ENCODE measurements at regions not wholly inside any gene's neighbourhood (a gene's known extent, or its start where the extent isn't known, plus 50 kb on each side); places are given as distances from the start of the nearest gene placed in this dataset.

DNA sequence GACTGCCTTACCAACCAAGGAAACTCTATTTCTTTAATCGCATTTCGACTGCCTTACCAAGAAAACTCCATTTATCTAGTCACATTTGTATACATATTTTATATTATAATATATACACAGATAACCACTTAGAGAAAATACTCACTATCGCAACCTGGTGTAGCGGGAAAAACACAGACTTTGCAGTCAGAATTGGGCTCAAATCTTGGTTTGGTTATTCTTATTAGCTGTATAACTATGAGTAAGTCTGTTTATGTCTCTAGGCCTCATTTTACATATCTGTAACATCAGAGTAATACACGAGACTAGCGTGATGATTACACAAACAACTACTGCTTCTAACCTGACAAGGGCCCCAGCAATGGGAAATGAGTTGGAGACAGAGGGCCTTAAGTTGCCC lies 127.5 kb upstream of the POU5F2 start (continued):
- TF ChIP-seq, protein P1, sequence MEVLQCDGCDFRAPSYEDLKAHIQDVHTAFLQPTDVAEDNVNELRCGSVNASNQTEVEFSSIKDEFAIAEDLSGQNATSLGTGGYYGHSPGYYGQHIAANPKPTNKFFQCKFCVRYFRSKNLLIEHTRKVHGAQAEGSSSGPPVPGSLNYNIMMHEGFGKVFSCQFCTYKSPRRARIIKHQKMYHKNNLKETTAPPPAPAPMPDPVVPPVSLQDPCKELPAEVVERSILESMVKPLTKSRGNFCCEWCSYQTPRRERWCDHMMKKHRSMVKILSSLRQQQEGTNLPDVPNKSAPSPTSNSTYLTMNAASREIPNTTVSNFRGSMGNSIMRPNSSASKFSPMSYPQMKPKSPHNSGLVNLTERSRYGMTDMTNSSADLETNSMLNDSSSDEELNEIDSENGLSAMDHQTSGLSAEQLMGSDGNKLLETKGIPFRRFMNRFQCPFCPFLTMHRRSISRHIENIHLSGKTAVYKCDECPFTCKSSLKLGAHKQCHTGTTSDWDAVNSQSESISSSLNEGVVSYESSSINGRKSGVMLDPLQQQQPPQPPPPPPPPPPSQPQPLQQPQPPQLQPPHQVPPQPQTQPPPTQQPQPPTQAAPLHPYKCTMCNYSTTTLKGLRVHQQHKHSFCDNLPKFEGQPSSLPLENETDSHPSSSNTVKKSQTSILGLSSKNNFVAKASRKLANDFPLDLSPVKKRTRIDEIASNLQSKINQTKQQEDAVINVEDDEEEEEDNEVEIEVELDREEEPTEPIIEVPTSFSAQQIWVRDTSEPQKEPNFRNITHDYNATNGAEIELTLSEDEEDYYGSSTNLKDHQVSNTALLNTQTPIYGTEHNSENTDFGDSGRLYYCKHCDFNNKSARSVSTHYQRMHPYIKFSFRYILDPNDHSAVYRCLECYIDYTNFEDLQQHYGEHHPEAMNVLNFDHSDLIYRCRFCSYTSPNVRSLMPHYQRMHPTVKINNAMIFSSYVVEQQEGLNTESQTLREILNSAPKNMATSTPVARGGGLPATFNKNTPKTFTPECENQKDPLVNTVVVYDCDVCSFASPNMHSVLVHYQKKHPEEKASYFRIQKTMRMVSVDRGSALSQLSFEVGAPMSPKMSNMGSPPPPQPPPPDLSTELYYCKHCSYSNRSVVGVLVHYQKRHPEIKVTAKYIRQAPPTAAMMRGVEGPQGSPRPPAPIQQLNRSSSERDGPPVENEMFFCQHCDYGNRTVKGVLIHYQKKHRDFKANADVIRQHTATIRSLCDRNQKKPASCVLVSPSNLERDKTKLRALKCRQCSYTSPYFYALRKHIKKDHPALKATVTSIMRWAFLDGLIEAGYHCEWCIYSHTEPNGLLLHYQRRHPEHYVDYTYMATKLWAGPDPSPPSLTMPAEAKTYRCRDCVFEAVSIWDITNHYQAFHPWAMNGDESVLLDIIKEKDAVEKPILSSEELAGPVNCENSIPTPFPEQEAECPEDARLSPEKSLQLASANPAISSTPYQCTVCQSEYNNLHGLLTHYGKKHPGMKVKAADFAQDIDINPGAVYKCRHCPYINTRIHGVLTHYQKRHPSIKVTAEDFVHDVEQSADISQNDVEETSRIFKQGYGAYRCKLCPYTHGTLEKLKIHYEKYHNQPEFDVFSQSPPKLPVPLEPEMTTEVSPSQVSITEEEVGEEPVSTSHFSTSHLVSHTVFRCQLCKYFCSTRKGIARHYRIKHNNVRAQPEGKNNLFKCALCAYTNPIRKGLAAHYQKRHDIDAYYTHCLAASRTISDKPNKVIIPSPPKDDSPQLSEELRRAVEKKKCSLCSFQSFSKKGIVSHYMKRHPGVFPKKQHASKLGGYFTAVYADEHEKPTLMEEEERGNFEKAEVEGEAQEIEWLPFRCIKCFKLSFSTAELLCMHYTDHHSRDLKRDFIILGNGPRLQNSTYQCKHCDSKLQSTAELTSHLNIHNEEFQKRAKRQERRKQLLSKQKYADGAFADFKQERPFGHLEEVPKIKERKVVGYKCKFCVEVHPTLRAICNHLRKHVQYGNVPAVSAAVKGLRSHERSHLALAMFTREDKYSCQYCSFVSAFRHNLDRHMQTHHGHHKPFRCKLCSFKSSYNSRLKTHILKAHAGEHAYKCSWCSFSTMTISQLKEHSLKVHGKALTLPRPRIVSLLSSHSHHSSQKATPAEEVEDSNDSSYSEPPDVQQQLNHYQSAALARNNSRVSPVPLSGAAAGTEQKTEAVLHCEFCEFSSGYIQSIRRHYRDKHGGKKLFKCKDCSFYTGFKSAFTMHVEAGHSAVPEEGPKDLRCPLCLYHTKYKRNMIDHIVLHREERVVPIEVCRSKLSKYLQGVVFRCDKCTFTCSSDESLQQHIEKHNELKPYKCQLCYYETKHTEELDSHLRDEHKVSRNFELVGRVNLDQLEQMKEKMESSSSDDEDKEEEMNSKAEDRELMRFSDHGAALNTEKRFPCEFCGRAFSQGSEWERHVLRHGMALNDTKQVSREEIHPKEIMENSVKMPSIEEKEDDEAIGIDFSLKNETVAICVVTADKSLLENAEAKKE (CRISPR knock-in tag; IDR thresholded peaks at IDR 0.05) = no peak
- TF ChIP-seq EZH2phosphoT487 (IDR thresholded peaks at IDR 0.05; ENCODE audit: unreplicated experiment) (no peak), POLR2AphosphoS5 (IDR thresholded peaks at IDR 0.05; ENCODE audit: low read depth) (no peak), CREB1 (CRISPR knock-in tag; IDR thresholded peaks at IDR 0.05; ENCODE audit: low read depth) (no peak), EZH2 (IDR thresholded peaks at IDR 0.05; ENCODE audit: low read depth, unreplicated experiment) (no peak)

DNA sequence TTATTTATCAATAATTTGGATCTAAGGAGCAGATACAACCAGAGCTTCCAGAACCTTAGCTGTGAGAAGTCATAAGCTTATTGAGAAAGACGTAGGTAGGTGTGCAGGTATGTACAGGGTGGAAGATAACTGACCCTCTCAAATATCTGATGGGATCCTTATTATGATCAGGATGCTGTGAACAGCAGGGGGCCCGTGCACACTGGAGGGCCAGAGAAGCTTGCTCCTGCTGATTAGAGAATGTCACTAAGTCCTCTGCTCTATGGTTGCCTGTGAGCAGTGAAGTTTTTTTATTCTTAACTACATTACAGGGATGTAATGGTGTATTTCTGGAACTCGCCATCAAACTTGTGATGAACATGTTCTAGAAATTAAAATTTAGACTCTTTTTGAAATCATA lies 108.9 kb upstream of the POU5F2 start:
- Histone ChIP-seq H3K4me3 (no peak overlapping the region), H3K27me3 (ENCODE audit: insufficient read depth) (no peaks in the 10 kb centered on the region), H3K9me2 (ENCODE audit: insufficient read depth) (no peaks in the 10 kb centered on the region), H2AFZ (no peak overlapping the region), H3F3A (replicated peaks; ENCODE audit: low read depth) (no peaks in the 10 kb centered on the region), H3K4me1 (ENCODE audit: insufficient read depth) (no peaks in the 10 kb centered on the region), H4K20me1 (replicated peaks; ENCODE audit: insufficient read depth) (no peaks in the 10 kb centered on the region), H3K27ac (ENCODE audit: low read depth) (no peak overlapping the region), H3K4me2 (no peak overlapping the region), H3K79me2 (replicated peaks; ENCODE audit: insufficient read depth) (no peaks in the 10 kb centered on the region), H3K36me3 (ENCODE audit: insufficient read depth) (no peaks in the 10 kb centered on the region)
- Mint-ChIP-seq H3K9me3 (peaks cover 15% of the 10 kb centered on the region), H3K4me1 (no peaks in the 10 kb centered on the region), H3K36me3 (ENCODE audit: low read depth) (peaks cover 5% of the 10 kb centered on the region; the same call in 2 of the 3 replicates), H3K27me3 (ENCODE audit: insufficient read depth, low read depth, poor library complexity) (no peaks in the 10 kb centered on the region), H3K4me3 (no peak overlapping the region), H3K27ac (no peak overlapping the region)
- DNase-seq (ENCODE audit: low spot score) (no peak), ATAC-seq (no peak)
- TF ChIP-seq ZNF114 (CRISPR knock-in tag; IDR thresholded peaks at IDR 0.05) (no peak), CREB1 (CRISPR knock-in tag; IDR thresholded peaks at IDR 0.05; ENCODE audit: low read depth) (no peak), JUNB (IDR thresholded peaks at IDR 0.05; ENCODE audit: unreplicated experiment) (no peak), ZNF331 (CRISPR knock-in tag; IDR thresholded peaks at IDR 0.05; ENCODE audit: low read depth) (no peak), POLR2AphosphoS5 (IDR thresholded peaks at IDR 0.05; ENCODE audit: low read depth) (no peak)
- TF ChIP-seq, protein P2, sequence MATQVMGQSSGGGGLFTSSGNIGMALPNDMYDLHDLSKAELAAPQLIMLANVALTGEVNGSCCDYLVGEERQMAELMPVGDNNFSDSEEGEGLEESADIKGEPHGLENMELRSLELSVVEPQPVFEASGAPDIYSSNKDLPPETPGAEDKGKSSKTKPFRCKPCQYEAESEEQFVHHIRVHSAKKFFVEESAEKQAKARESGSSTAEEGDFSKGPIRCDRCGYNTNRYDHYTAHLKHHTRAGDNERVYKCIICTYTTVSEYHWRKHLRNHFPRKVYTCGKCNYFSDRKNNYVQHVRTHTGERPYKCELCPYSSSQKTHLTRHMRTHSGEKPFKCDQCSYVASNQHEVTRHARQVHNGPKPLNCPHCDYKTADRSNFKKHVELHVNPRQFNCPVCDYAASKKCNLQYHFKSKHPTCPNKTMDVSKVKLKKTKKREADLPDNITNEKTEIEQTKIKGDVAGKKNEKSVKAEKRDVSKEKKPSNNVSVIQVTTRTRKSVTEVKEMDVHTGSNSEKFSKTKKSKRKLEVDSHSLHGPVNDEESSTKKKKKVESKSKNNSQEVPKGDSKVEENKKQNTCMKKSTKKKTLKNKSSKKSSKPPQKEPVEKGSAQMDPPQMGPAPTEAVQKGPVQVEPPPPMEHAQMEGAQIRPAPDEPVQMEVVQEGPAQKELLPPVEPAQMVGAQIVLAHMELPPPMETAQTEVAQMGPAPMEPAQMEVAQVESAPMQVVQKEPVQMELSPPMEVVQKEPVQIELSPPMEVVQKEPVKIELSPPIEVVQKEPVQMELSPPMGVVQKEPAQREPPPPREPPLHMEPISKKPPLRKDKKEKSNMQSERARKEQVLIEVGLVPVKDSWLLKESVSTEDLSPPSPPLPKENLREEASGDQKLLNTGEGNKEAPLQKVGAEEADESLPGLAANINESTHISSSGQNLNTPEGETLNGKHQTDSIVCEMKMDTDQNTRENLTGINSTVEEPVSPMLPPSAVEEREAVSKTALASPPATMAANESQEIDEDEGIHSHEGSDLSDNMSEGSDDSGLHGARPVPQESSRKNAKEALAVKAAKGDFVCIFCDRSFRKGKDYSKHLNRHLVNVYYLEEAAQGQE (IDR thresholded peaks at IDR 0.05; ENCODE audit: unreplicated experiment) = no peak
